PC-3 (cell line): ENCODE measurements at regions not wholly inside any gene's neighbourhood (a gene's known extent, or its start where the extent isn't known, plus 50 kb on each side); places are given as distances from the start of the nearest gene placed in this dataset.

Source experiments
- ATAC-seq: fragments of 200-7000 bp; cut with Tn5 transposase; 2 replicates; pipeline ENCODE4 v1.9.1; 2020; ENCODE audit warnings: mild to moderate bottlenecking, moderate library complexity
- BruUV-seq: library from RNA; stranded (reverse); fragments of 400-500 nt; replicated peaks from 2 replicates; lab custom pipeline; 2021; lab: Mats Ljungman, UMichigan
- CTCF ChIA-PET: fragments of 300-600 bp; sonication (Branson Sonifier 250); formaldehyde crosslinking; loops from one replicate; lab custom pipeline; 2022; ENCODE audit warnings: antibody characterized with exemption; lab: Charles Lee
- POLR2A ChIA-PET: fragments of 300-600 bp; sonication (Branson Sonifier 250); formaldehyde crosslinking; loops from one replicate; lab custom pipeline; 2022; ENCODE audit warnings: antibody characterized with exemption; ENCODE audit not compliant: unreplicated experiment; lab: Charles Lee
- DNase-seq: peaks from one replicate; pipeline ENCODE4 v3.0.0-alpha.2; 2015
- H2AFZ ChIP-seq: fragments of 300-600 bp; sonication (generic); 2 replicates; pipeline ENCODE4 v1.6.0; 2016; ENCODE audit warnings: antibody characterized with exemption, low read length
- H3F3A ChIP-seq: fragments of 300-600 bp; sonication (generic); one replicate; pipeline ENCODE4 v1.6.0; 2017; ENCODE audit warnings: antibody characterized with exemption, low read length, control low read depth, mild to moderate bottlenecking; ENCODE audit not compliant: unreplicated experiment
- H3K27ac ChIP-seq: fragments of 300-600 bp; sonication (generic); 2 replicates; pipeline ENCODE4 v1.5.1; 2016; ENCODE audit warnings: mild to moderate bottlenecking, low read length
- H3K27me3 ChIP-seq: fragments of 300-600 bp; sonication (generic); 2 replicates; pipeline ENCODE4 v1.6.1; 2016; ENCODE audit warnings: low read length, mixed read lengths
- H3K36me3 ChIP-seq: fragments of 300-600 bp; sonication (generic); 2 replicates; pipeline ENCODE4 v1.6.1; 2016; ENCODE audit warnings: low read depth, mixed run types, low read length, mixed read lengths
- H3K4me1 ChIP-seq: fragments of 300-600 bp; sonication (generic); 2 replicates; pipeline ENCODE4 v1.5.1; 2016; ENCODE audit warnings: low read length; ENCODE audit not compliant: insufficient read depth
- H3K4me2 ChIP-seq: fragments of 300-600 bp; sonication (generic); 2 replicates; pipeline ENCODE4 v1.6.0; 2016; ENCODE audit warnings: low read length
- H3K4me3 ChIP-seq: fragments of 300-600 bp; sonication (generic); 2 replicates; pipeline ENCODE4 v1.5.1; 2016; ENCODE audit warnings: mild to moderate bottlenecking, low read length, mixed read lengths
- H3K79me2 ChIP-seq: fragments of 300-600 bp; sonication (generic); 2 replicates; pipeline ENCODE4 v1.6.1; 2017; ENCODE audit warnings: low read length, mixed read lengths
- H3K9ac ChIP-seq: fragments of 300-600 bp; sonication (generic); 2 replicates; pipeline ENCODE4 v1.6.0; 2016; ENCODE audit warnings: mild to moderate bottlenecking, low read length
- H3K9me2 ChIP-seq: fragments of 300-600 bp; sonication (generic); replicated peaks from 2 replicates; pipeline ENCODE4 v1.6.1; 2016; ENCODE audit warnings: mixed run types, low read length, mixed read lengths
- H3K9me3 ChIP-seq: fragments of 300-600 bp; sonication (generic); 2 replicates; pipeline ENCODE4 v1.6.1; 2016; ENCODE audit warnings: low read length, mixed read lengths
- H4K20me1 ChIP-seq: fragments of 300-600 bp; sonication (generic); 2 replicates; pipeline ENCODE4 v1.6.1; 2016; ENCODE audit warnings: low read length, mixed read lengths
- CTCF ChIP-seq: fragments of 300-600 bp; sonication (generic); conservative IDR thresholded peaks from 2 replicates; pipeline ENCODE4 v1.5.1; 2017; ENCODE audit warnings: antibody characterized with exemption, low read depth, mild to moderate bottlenecking, low read length
- EZH2 ChIP-seq: fragments of 300-600 bp; sonication (generic); IDR thresholded peaks from one replicate; pipeline ENCODE4 v1.6.1; 2017; ENCODE audit warnings: antibody characterized with exemption, mild to moderate bottlenecking, low read length; ENCODE audit not compliant: unreplicated experiment
- EZH2phosphoT487 ChIP-seq: fragments of 300-600 bp; sonication (generic); IDR thresholded peaks from 2 replicates; pipeline ENCODE4 v1.6.1; 2018; ENCODE audit warnings: mild to moderate bottlenecking, antibody characterized with exemption, low read length, borderline replicate concordance
- intact Hi-C: fragments of 100-400 bp; cut with micrococcal nuclease; formaldehyde crosslinking; loops from 2 replicates; pipeline ENCODE4 v1.9.0; 2023

- Histone ChIP-seq H3K4me1 (no peaks in the 10 kb centered on the region), H3K27ac (no peak overlapping the region), H3K4me2 (no peak overlapping the region), H3K9me3 (no peaks in the 10 kb centered on the region), H3K36me3 (no peaks in the 10 kb centered on the region), H3K9ac (no peak overlapping the region), H4K20me1 (no peaks in the 10 kb centered on the region), H3K79me2 (no peaks in the 10 kb centered on the region), H3F3A (no peaks in the 10 kb centered on the region), H3K27me3 (no peaks in the 10 kb centered on the region), H3K9me2 (no peaks in the 10 kb centered on the region), H3K4me3 (no peak overlapping the region), H2AFZ (no peak overlapping the region)
- DNase-seq (no peak), ATAC-seq (no peak)
- intact Hi-C loops: no loop called here
- ChIA-PET CTCF (no interaction called here), POLR2A (no interaction called here)
- no TSS peak for BruUV-seq
- no peak for TF ChIP-seq EZH2
- no peak for TF ChIP-seq EZH2phosphoT487
- TF ChIP-seq CTCF: no peak
Observed at GRCh38 chr7:122198581-122198980, 54.5 kb upstream of the AASS start.
